ENCODE measurements at regions not wholly inside any gene's neighbourhood (a gene's known extent, or its start where the extent isn't known, plus 50 kb on each side); places are given as distances from the start of the nearest gene placed in this dataset.

GRCh38 chr3:72041076-72041475 is 256.1 kb upstream of the PROK2 start:
- TF ChIP-seq CTCF (conservative IDR thresholded peaks at IDR 0.05; ENCODE audit: low read depth, low read length) (no peak), EZH2 (IDR thresholded peaks at IDR 0.05; ENCODE audit: borderline replicate concordance, low read depth, low read length, poor library complexity, severe bottlenecking) (no peak)
